A549 (cell line): ENCODE measurements at regions not wholly inside any gene's neighbourhood (a gene's known extent, or its start where the extent isn't known, plus 50 kb on each side); places are given as distances from the start of the nearest gene placed in this dataset.

Experiments used
- ATAC-seq, 2 experiments: fragments of 200-7000 bp in 1 of 2; fragments of >200 bp in 1 of 2; cut with Nextera tagmentation in 1 of 2; cut with Tn5 transposase in 1 of 2; 3 replicates each; pipeline versions ENCODE4 v1.8.0 to v1.9.1; 2018 to 2020; ENCODE audit warnings: mild to moderate bottlenecking in 1 of 2, moderate library complexity in 1 of 2
- CTCF ChIA-PET: fragments of 300-600 bp; sonication (Branson Sonifier 250); formaldehyde crosslinking; extraction: SDS; loops from one replicate; lab custom pipeline; 2021; ENCODE audit warnings: antibody characterized with exemption, inconsistent platforms; lab: Yijun Ruan, JAX
- POLR2A ChIA-PET: fragments of 350-600 bp; formaldehyde crosslinking; extraction: SDS; loops from one replicate; lab custom pipeline; 2021; ENCODE audit warnings: antibody characterized with exemption, inconsistent platforms; lab: Yijun Ruan, JAX
- DNase-seq, 2 experiments: peaks; one replicate each; pipeline versions ENCODE4 v3.0.0 to v3.0.0-alpha.2; 2011 to 2016; ENCODE audit warnings: low read depth in 1 of 2, low spot score in 1 of 2
- FAIRE-seq: peaks from 2 replicates; lab custom pipeline; 2011; peaks lifted over from hg19 to GRCh38; lab: Jason Lieb, UNC
- H3K27ac ChIP-seq, 2 experiments: fragments of >200 bp; sonication (Bioruptor Twin); formaldehyde crosslinking; 3 replicates each; pipeline ENCODE4 v1.5.1; 2016 to 2017
- H3K4me1 ChIP-seq: fragments of >200 bp; sonication (Bioruptor Twin); formaldehyde crosslinking; 3 replicates; pipeline ENCODE4 v1.6.1; 2016
- H3K4me2 ChIP-seq: fragments of >200 bp; sonication (Bioruptor Twin); formaldehyde crosslinking; 3 replicates; pipeline ENCODE4 v1.6.1; 2016
- H3K4me3 ChIP-seq: fragments of >200 bp; sonication (Bioruptor Twin); formaldehyde crosslinking; 3 replicates; pipeline ENCODE4 v1.5.1; 2016
- H3K9me3 ChIP-seq: fragments of >200 bp; sonication (Bioruptor Twin); formaldehyde crosslinking; 3 replicates; pipeline ENCODE4 v1.6.1; 2016
- BHLHE40 ChIP-seq: IDR thresholded peaks from 2 replicates; pipeline ENCODE4 v1.6.1; 2012; ENCODE audit warnings: low read depth, low read length, inconsistent platforms
- CBX2 ChIP-seq: fragments of 200-600 bp; sonication (generic); IDR thresholded peaks from 2 replicates; pipeline ENCODE4 v1.6.1; 2016; ENCODE audit warnings: low read depth, mild to moderate bottlenecking, borderline replicate concordance
- CBX8 ChIP-seq: fragments of 200-600 bp; sonication (generic); IDR thresholded peaks from 2 replicates; pipeline ENCODE4 v1.6.1; 2016
- CEBPB ChIP-seq, 2 experiments: fragments of >200 bp in 1 of 2; sonication (Bioruptor Twin) in 1 of 2; formaldehyde crosslinking in 1 of 2; IDR thresholded peaks; 2 replicates each; pipeline ENCODE4 v1.6.1; 2012 to 2016
- CHD2 ChIP-seq: fragments of 150-350 bp; IDR thresholded peaks from 2 replicates; pipeline ENCODE4 v1.6.1; 2014; ENCODE audit warnings: low read length; ENCODE audit not compliant: partially characterized antibody
- CHD4 ChIP-seq: fragments of 200-600 bp; sonication (generic); IDR thresholded peaks from 2 replicates; pipeline ENCODE4 v1.6.1; 2016; ENCODE audit warnings: antibody characterized with exemption, mild to moderate bottlenecking, borderline replicate concordance
- EP300 ChIP-seq, 2 experiments: fragments of >200 bp; sonication (Bioruptor Twin); formaldehyde crosslinking; IDR thresholded peaks; 2 replicates in 1 of 2; 3 replicates in 1 of 2; pipeline ENCODE4 v1.6.1; 2016 to 2017
- HDAC2 ChIP-seq: fragments of 200-600 bp; sonication (generic); IDR thresholded peaks from 2 replicates; pipeline ENCODE4 v1.6.1; 2016
- HEYL ChIP-seq: fragments of 250-450 bp; sonication (Bioruptor Pico); IDR thresholded peaks from 2 replicates; pipeline ENCODE4 v1.8.0; 2021; ENCODE audit warnings: mild to moderate bottlenecking, moderate library complexity
- HOXA7 ChIP-seq: fragments of 250-450 bp; sonication (Bioruptor Pico); IDR thresholded peaks from 2 replicates; pipeline ENCODE4 v1.5.0; 2020; ENCODE audit warnings: mild to moderate bottlenecking, moderate library complexity
- HOXB13 ChIP-seq: fragments of 250-450 bp; sonication (Bioruptor Pico); IDR thresholded peaks from 2 replicates; pipeline ENCODE4 v1.5.0; 2020; ENCODE audit warnings: low read depth, mild to moderate bottlenecking, moderate library complexity
- JUN ChIP-seq, 2 experiments: fragments of >200 bp; sonication (Bioruptor Twin); formaldehyde crosslinking; IDR thresholded peaks; 2 replicates in 1 of 2; 3 replicates in 1 of 2; pipeline ENCODE4 v1.6.1; 2016 to 2017
- KDM1A ChIP-seq: fragments of 200-600 bp; sonication (generic); IDR thresholded peaks from 2 replicates; pipeline ENCODE4 v1.6.1; 2016; ENCODE audit warnings: low read depth, mild to moderate bottlenecking
- KDM5A ChIP-seq: fragments of 200-600 bp; sonication (generic); IDR thresholded peaks from 2 replicates; pipeline ENCODE4 v1.6.1; 2016; ENCODE audit warnings: antibody characterized with exemption, mild to moderate bottlenecking
- MAFK ChIP-seq: fragments of 450-650 bp; IDR thresholded peaks from 2 replicates; pipeline ENCODE4 v1.6.1; 2014; ENCODE audit not compliant: partially characterized antibody
- MAZ ChIP-seq: fragments of 150-350 bp; IDR thresholded peaks from 2 replicates; pipeline ENCODE4 v1.6.1; 2014; ENCODE audit warnings: antibody characterized with exemption, low read depth, low read length, borderline replicate concordance
- MYC ChIP-seq: IDR thresholded peaks from 2 replicates; pipeline ENCODE4 v1.6.1; 2012; ENCODE audit warnings: mild to moderate bottlenecking, inconsistent platforms, low read length, improper control_type of control experiment, borderline replicate concordance
- NPAS2 ChIP-seq: fragments of 250-450 bp; sonication (Bioruptor Pico); IDR thresholded peaks from 2 replicates; pipeline ENCODE4 v1.8.0; 2022; ENCODE audit warnings: mild to moderate bottlenecking, moderate library complexity, borderline replicate concordance
- NR3C1 ChIP-seq: fragments of >200 bp; sonication (Bioruptor Twin); formaldehyde crosslinking; IDR thresholded peaks from 3 replicates; pipeline ENCODE4 v1.6.1; 2017
- POLR2AphosphoS2 ChIP-seq: conservative IDR thresholded peaks from 2 replicates; pipeline ENCODE4 v1.6.1; 2012; ENCODE audit warnings: low read length, improper control_type of control experiment, inconsistent platforms
- RAD21 ChIP-seq, 2 experiments: fragments of >200 bp in 1 of 2; sonication (Bioruptor Twin) in 1 of 2; formaldehyde crosslinking in 1 of 2; IDR thresholded peaks in 1 of 2; conservative IDR thresholded peaks in 1 of 2; 2 replicates in 1 of 2; 3 replicates in 1 of 2; pipeline ENCODE4 v1.6.1; 2012 to 2018; ENCODE audit warnings: inconsistent platforms in 1 of 2
- RFX5 ChIP-seq: fragments of 450-650 bp; IDR thresholded peaks from 2 replicates; pipeline ENCODE4 v1.7.1; 2014; ENCODE audit warnings: antibody characterized with exemption, mild to moderate bottlenecking, moderate library complexity
- SMC3 ChIP-seq: fragments of >200 bp; sonication (Bioruptor Twin); formaldehyde crosslinking; IDR thresholded peaks from 3 replicates; pipeline ENCODE4 v1.6.1; 2018; ENCODE audit warnings: inconsistent platforms
- ZC3H11A ChIP-seq: fragments of 450-650 bp; IDR thresholded peaks from 2 replicates; pipeline ENCODE4 v1.6.1; 2014; ENCODE audit warnings: antibody characterized with exemption, mild to moderate bottlenecking
- ZNF302 ChIP-seq: fragments of 250-450 bp; sonication (Bioruptor Pico); IDR thresholded peaks from 2 replicates; pipeline ENCODE4 v1.9.0; 2021; ENCODE audit warnings: inconsistent platforms, mild to moderate bottlenecking, moderate library complexity
- WGBS: methylation state at CpG from one replicate; pipeline ENCODE4 v1.1.6; 2017; ENCODE audit errors: missing lambda C conversion rate; 5-methylcytosine and 5-hydroxymethylcytosine counted together
- TF ChIP-seq, protein P1 (sequence below): fragments of >200 bp; sonication (Bioruptor Twin); formaldehyde crosslinking; IDR thresholded peaks from 3 replicates; pipeline ENCODE4 v1.5.1; 2016
- TF ChIP-seq, protein P2 (sequence below): fragments of 150-350 bp; IDR thresholded peaks from 2 replicates; pipeline ENCODE4 v1.6.1; 2014; ENCODE audit warnings: low read depth, mild to moderate bottlenecking, low read length

DNA sequence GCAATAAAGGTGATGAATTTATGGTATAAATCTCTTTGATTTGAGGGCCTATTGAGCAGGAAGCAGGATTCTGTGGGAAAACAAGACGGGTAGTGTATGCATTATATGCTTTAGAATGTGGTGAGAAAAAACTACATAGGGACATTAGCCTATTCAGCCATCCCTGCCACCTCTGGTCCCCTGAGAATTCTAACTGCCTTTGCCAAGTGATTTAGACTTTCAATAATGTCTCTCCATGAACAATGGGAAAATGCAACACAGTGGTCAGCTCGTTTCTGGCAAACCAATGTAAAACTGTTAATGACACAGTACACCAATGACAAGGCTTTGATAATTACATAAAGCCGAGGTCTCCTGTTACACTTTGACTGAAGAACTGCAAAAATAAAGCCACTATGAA is 314.7 kb upstream of the CNTN4 start (continued):
- TF ChIP-seq, protein P1, sequence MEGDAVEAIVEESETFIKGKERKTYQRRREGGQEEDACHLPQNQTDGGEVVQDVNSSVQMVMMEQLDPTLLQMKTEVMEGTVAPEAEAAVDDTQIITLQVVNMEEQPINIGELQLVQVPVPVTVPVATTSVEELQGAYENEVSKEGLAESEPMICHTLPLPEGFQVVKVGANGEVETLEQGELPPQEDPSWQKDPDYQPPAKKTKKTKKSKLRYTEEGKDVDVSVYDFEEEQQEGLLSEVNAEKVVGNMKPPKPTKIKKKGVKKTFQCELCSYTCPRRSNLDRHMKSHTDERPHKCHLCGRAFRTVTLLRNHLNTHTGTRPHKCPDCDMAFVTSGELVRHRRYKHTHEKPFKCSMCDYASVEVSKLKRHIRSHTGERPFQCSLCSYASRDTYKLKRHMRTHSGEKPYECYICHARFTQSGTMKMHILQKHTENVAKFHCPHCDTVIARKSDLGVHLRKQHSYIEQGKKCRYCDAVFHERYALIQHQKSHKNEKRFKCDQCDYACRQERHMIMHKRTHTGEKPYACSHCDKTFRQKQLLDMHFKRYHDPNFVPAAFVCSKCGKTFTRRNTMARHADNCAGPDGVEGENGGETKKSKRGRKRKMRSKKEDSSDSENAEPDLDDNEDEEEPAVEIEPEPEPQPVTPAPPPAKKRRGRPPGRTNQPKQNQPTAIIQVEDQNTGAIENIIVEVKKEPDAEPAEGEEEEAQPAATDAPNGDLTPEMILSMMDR, result no peak
- TF ChIP-seq ZC3H11A (no peak), MYC (no peak), NPAS2 (no peak), HDAC2 (no peak)

DNA sequence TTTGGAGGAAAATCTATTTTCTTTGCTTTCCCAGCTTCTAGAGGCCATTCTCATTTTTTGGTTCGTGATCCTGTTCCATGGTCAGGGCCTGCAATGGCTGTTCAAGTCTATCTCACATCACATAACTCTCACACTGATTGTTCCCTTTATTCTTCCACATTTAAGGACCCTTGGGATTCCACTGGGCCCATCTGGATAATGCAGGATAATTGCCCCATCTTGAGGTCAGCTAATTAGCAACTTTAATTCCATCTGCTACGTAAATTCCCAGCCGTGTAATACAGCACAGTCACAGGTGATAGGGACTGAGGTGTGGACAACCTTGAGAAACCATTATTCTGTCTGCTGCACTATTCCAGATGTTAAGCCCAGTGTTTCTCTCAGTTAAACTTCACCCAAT is 311.6 kb upstream of the CNTN4 start:
- FAIRE-seq, result no peak
- TF ChIP-seq HEYL (no peak), MAFK (no peak), JUN (IDR thresholded peaks at IDR 0.05) (no peak), MAZ (no peak), BHLHE40 (no peak)
- TF ChIP-seq, all 56 proteins: peak for 0
- Histone ChIP-seq H3K4me1 (no peaks in the 10 kb centered on the region), H3K9me3 (no peaks in the 10 kb centered on the region), H3K4me3 (no peak overlapping the region), H3K27ac (no peak overlapping the region), H3K4me2 (no peak overlapping the region)
- ChIA-PET POLR2A (no interaction called here), CTCF (no interaction called here)
- DNase-seq, result no peak
- no peak for ATAC-seq
- 0% methylated on average over 3 of the region's 3 CpGs for WGBS

DNA sequence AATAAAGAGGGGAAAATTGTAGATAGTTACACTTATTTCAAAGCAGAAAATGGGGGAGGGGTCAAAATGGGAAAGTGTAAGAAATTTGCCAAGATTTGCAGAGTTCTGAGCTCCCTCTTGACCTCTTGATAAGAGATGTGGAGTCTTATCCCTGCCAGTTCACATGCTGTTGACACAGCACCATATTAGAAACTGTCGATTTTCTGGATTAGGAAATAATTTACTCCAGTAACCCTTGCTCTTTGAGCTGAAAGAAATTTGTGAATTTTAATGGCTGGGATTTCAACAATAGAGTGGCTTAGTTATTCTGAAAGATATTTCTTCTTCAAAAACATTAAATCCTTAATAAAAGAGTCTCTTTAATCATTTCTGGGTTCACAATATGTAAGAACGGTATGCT is 306.2 kb upstream of the CNTN4 start:
- 15% methylated on average over 2 of the region's 2 CpGs for WGBS
- ChIA-PET POLR2A (no interaction called here), CTCF (no interaction called here)
- TF ChIP-seq KDM1A, result no peak
- FAIRE-seq (no peak), DNase-seq (no peak), ATAC-seq (no peak)
- H3K4me3 ChIP-seq, result no peak overlapping the region
- H3K9me3 ChIP-seq, result peaks cover 4% of the 10 kb centered on the region; the same call in 1 of the 3 replicates
- no peaks in the 10 kb centered on the region for H3K4me1 ChIP-seq
- no peak overlapping the region for H3K4me2 ChIP-seq
- no peak overlapping the region for H3K27ac ChIP-seq

DNA sequence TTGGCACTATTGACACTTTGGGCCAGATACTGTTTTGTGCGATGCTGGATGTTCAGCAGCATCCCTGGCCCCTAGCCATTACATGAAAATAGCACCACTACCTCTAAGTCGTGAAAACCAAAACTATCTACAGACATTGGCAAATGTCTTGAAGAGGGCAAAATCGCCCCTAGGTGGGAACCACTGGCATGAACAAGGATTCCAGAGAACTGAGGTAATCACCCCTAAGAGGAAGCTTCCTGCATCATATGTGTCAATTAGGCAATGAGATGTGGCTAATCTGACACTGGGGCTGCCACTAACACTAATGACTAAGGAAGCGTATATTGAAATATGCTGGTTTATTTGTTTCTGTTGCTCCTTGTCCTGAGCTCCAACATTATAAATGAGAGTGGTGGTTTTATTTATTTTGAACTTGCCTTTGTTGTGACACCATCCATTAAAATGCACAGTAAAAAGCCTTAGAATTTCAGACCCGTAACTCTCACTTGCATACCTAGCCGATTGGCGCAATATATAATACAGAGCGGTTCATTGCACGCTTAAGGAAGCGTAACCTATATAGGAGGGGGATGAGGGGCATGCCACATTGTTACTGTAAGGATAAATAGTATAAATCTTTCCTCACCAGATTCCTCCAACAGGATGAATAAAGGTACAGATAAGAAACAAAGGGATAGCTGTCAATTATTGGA is 299.8 kb upstream of the CNTN4 start:
- CTCF ChIA-PET, result no interaction called here
- H3K4me1 ChIP-seq, result no peaks in the 10 kb centered on the region
- no peak overlapping the region for H3K27ac ChIP-seq
- H3K4me3 ChIP-seq, result no peak overlapping the region
- no peaks in the 10 kb centered on the region; the same call in 2 of the 3 replicates for H3K9me3 ChIP-seq
- DNase-seq (no peak), FAIRE-seq (no peak), ATAC-seq (no peak)
- POLR2A ChIA-PET, result no interaction called here
- TF ChIP-seq ZNF302 (no peak), CHD4 (no peak), CBX2 (no peak), EP300 (IDR thresholded peaks at IDR 0.05) (no peak), RAD21 (conservative IDR thresholded peaks at IDR 0.05 in 1 of 2, IDR thresholded peaks at IDR 0.05 in 1 of 2) (no peak), HEYL (no peak), POLR2AphosphoS2 (no peak), CEBPB (IDR thresholded peaks at IDR 0.05) (no peak), HOXB13 (no peak), MAFK (no peak), NPAS2 (no peak), CHD2 (no peak), ZC3H11A (no peak), HOXA7 (CRISPR knock-in tag) (no peak), CBX8 (no peak), NR3C1 (no peak), SMC3 (no peak), KDM5A (no peak), RFX5 (no peak)
- TF ChIP-seq, protein P2, sequence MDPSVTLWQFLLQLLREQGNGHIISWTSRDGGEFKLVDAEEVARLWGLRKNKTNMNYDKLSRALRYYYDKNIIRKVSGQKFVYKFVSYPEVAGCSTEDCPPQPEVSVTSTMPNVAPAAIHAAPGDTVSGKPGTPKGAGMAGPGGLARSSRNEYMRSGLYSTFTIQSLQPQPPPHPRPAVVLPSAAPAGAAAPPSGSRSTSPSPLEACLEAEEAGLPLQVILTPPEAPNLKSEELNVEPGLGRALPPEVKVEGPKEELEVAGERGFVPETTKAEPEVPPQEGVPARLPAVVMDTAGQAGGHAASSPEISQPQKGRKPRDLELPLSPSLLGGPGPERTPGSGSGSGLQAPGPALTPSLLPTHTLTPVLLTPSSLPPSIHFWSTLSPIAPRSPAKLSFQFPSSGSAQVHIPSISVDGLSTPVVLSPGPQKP, result no peak
- WGBS, result 43% methylated on average over 10 of the region's 10 CpGs
- H3K4me2 ChIP-seq, result no peak overlapping the region
